H1 (cell line): ENCODE measurements at regions not wholly inside any gene's neighbourhood (a gene's known extent, or its start where the extent isn't known, plus 50 kb on each side); places are given as distances from the start of the nearest gene placed in this dataset.
A peak's percentile ranks its signal among the peaks of the same experiment; 100 is the strongest.

ENCODE experiments used
- CTCF ChIA-PET: fragments of 300-600 bp; sonication (Branson Sonifier 250); formaldehyde crosslinking; loops from one replicate; lab custom pipeline; 2021; ENCODE audit not compliant: partially characterized antibody; lab: Charles Lee
- POLR2A ChIA-PET: fragments of 300-600 bp; sonication (Branson Sonifier 250); formaldehyde crosslinking; loops from one replicate; lab custom pipeline; 2021; ENCODE audit warnings: inconsistent platforms; ENCODE audit not compliant: partially characterized antibody; lab: Charles Lee
- DNase-seq, 2 experiments: peaks; one replicate each; pipeline versions ENCODE4 v3.0.0 to v3.0.0-alpha.2; 2010 to 2022; ENCODE audit warnings: low spot score in 2 of 2, low read depth in 1 of 2, mixed read lengths in 1 of 2
- FAIRE-seq: peaks from 2 replicates; lab custom pipeline; 2011; peaks lifted over from hg19 to GRCh38; lab: Jason Lieb, UNC
- H2AFZ ChIP-seq: 2 replicates; pipeline ENCODE4 v1.8.1; 2012; ENCODE audit warnings: low read length, inconsistent platforms
- H2AK5ac ChIP-seq: 2 replicates; pipeline ENCODE4 v1.6.1; 2013; ENCODE audit warnings: low read depth, low read length
- H2BK120ac ChIP-seq: replicated peaks from 2 replicates; pipeline ENCODE3; 2013; ENCODE audit warnings: low read depth, low read length, inconsistent platforms
- H2BK12ac ChIP-seq: 2 replicates; pipeline ENCODE4 v1.6.1; 2013; ENCODE audit warnings: low read depth, low read length
- H2BK15ac ChIP-seq: 2 replicates; pipeline ENCODE4 v1.6.1; 2013; ENCODE audit warnings: low read length
- H2BK20ac ChIP-seq: 2 replicates; pipeline ENCODE4 v1.6.1; 2013; ENCODE audit warnings: low read length
- H2BK5ac ChIP-seq: 2 replicates; pipeline ENCODE4 v1.6.1; 2013; ENCODE audit warnings: low read depth, low read length
- H3K14ac ChIP-seq: 2 replicates; pipeline ENCODE4 v1.6.1; 2013; ENCODE audit warnings: inconsistent platforms; ENCODE audit not compliant: insufficient read length
- H3K18ac ChIP-seq: 2 replicates; pipeline ENCODE4 v1.6.1; 2013; ENCODE audit warnings: low read length; ENCODE audit errors: extremely low read depth
- H3K23ac ChIP-seq: 2 replicates; pipeline ENCODE4 v1.6.1; 2013; ENCODE audit warnings: inconsistent platforms; ENCODE audit not compliant: insufficient read length
- H3K23me2 ChIP-seq: 2 replicates; pipeline ENCODE4 v1.6.1; 2013; ENCODE audit warnings: low read depth, low read length
- H3K27ac ChIP-seq: 2 replicates; pipeline ENCODE4 v1.6.1; 2011; ENCODE audit warnings: low read depth, low read length, inconsistent platforms
- H3K27me3 ChIP-seq, 4 experiments: replicated peaks in 1 of 4; 1 replicate in 1 of 4; 2 replicates in 3 of 4; pipeline versions ENCODE4 v1.6.1 to v1.8.1; 2011 to 2013; ENCODE audit warnings: low read length in 3 of 4, mild to moderate bottlenecking in 3 of 4, inconsistent platforms in 2 of 4, mixed read lengths in 2 of 4, moderate library complexity in 1 of 4; ENCODE audit not compliant: control insufficient read depth in 3 of 4, insufficient read depth in 3 of 4; ENCODE audit errors: extremely low read depth in 1 of 4
- H3K36me3 ChIP-seq, 4 experiments: 2 replicates each; pipeline versions ENCODE4 v1.6.1 to v1.8.1; 2011 to 2013; ENCODE audit warnings: mild to moderate bottlenecking in 4 of 4, low read length in 3 of 4, moderate library complexity in 2 of 4, control low read depth in 1 of 4, inconsistent platforms in 1 of 4; ENCODE audit not compliant: insufficient read depth in 4 of 4, control insufficient read depth in 2 of 4
- H3K4ac ChIP-seq: replicated peaks from 2 replicates; pipeline ENCODE3; 2013; ENCODE audit warnings: low read length, low read depth, mixed read lengths, inconsistent platforms; ENCODE audit not compliant: insufficient read length
- H3K4me1 ChIP-seq, 4 experiments: replicated peaks in 1 of 4; 1 replicate in 1 of 4; 2 replicates in 3 of 4; pipeline versions ENCODE4 v1.6.1 to v1.8.1; 2011 to 2013; ENCODE audit warnings: low read length in 3 of 4, inconsistent platforms in 2 of 4, mixed read lengths in 1 of 4; ENCODE audit not compliant: insufficient read depth in 4 of 4, control insufficient read depth in 3 of 4
- H3K4me2 ChIP-seq, 2 experiments: 2 replicates each; pipeline versions ENCODE4 v1.6.1 to v1.8.1; 2011 to 2013; ENCODE audit warnings: low read depth in 2 of 2, low read length in 2 of 2, control low read depth in 1 of 2, inconsistent platforms in 1 of 2, mild to moderate bottlenecking in 1 of 2; ENCODE audit not compliant: insufficient read depth in 1 of 2
- H3K4me3 ChIP-seq, 4 experiments: fragments of 200-600, 300-600 bp in 1 of 4; sonication (generic), shearing (Covaris generic), sonication (Bioruptor Twin) in 1 of 4; 2 replicates each; pipeline versions ENCODE4 v1.5.1 to v1.8.1; 2011 to 2016; ENCODE audit warnings: low read length in 4 of 4, low read depth in 3 of 4, control low read depth in 2 of 4, inconsistent platforms in 2 of 4, mild to moderate bottlenecking in 2 of 4, mixed read lengths in 1 of 4, moderate library complexity in 1 of 4; ENCODE audit not compliant: insufficient read depth in 2 of 4; ENCODE audit errors: extremely low read depth in 1 of 4
- H3K56ac ChIP-seq: replicated peaks from 2 replicates; pipeline ENCODE3; 2013; ENCODE audit warnings: low read depth, mild to moderate bottlenecking, mixed read lengths, low read length, inconsistent platforms; ENCODE audit not compliant: insufficient read length
- H3K79me1 ChIP-seq: 2 replicates; pipeline ENCODE4 v1.6.1; 2013; ENCODE audit warnings: low read depth, low read length, control low read depth
- H3K79me2 ChIP-seq, 2 experiments: 2 replicates each; pipeline versions ENCODE4 v1.6.1 to v1.8.1; 2012 to 2013; ENCODE audit warnings: low read length in 2 of 2, mild to moderate bottlenecking in 2 of 2, inconsistent platforms in 1 of 2; ENCODE audit not compliant: insufficient read depth in 2 of 2, control insufficient read depth in 1 of 2
- H3K9ac ChIP-seq, 4 experiments: replicated peaks in 1 of 4; 1 replicate in 1 of 4; 2 replicates in 3 of 4; pipeline versions ENCODE4 v1.6.1 to v1.8.1; 2011 to 2013; ENCODE audit warnings: low read depth in 3 of 4, low read length in 3 of 4, control low read depth in 2 of 4, mild to moderate bottlenecking in 2 of 4, moderate library complexity in 2 of 4, inconsistent platforms in 1 of 4; ENCODE audit errors: extremely low read depth in 1 of 4
- H3K9me3 ChIP-seq, 2 experiments: 2 replicates each; pipeline versions ENCODE4 v1.6.1 to v1.8.1; 2012 to 2013; ENCODE audit warnings: mild to moderate bottlenecking in 2 of 2, moderate library complexity in 2 of 2, control low read depth in 1 of 2, inconsistent platforms in 1 of 2, low read depth in 1 of 2, low read length in 1 of 2, mixed read lengths in 1 of 2; ENCODE audit not compliant: insufficient read depth in 2 of 2
- H4K20me1 ChIP-seq, 2 experiments: replicated peaks in 1 of 2; 2 replicates each; pipeline versions ENCODE3 to v1.8.1; 2011 to 2013; ENCODE audit warnings: inconsistent platforms in 2 of 2, low read length in 2 of 2, mild to moderate bottlenecking in 1 of 2; ENCODE audit not compliant: insufficient read depth in 2 of 2, control insufficient read depth in 1 of 2
- H4K5ac ChIP-seq: 2 replicates; pipeline ENCODE4 v1.6.1; 2013; ENCODE audit warnings: low read length, low read depth, mixed read lengths, inconsistent platforms; ENCODE audit not compliant: insufficient read length
- H4K8ac ChIP-seq: 2 replicates; pipeline ENCODE4 v1.8.0; 2013; ENCODE audit warnings: mild to moderate bottlenecking, moderate library complexity, low read length, inconsistent platforms; ENCODE audit not compliant: insufficient read depth; ENCODE audit errors: extremely low read depth
- H4K91ac ChIP-seq: replicated peaks from 2 replicates; pipeline ENCODE3; 2013; ENCODE audit warnings: low read length, mixed read lengths, inconsistent platforms; ENCODE audit not compliant: insufficient read length
- ATF2 ChIP-seq: IDR thresholded peaks from 2 replicates; pipeline ENCODE4 v1.6.1; 2012; ENCODE audit warnings: low read length, inconsistent platforms
- EZH2 ChIP-seq: fragments of 200-600 bp; sonication (generic); IDR thresholded peaks from 2 replicates; pipeline ENCODE4 v1.7.1; 2012; ENCODE audit warnings: low read depth, mild to moderate bottlenecking, moderate library complexity, low read length, inconsistent platforms; ENCODE audit not compliant: severe bottlenecking
- MAFK ChIP-seq: IDR thresholded peaks from 2 replicates; pipeline ENCODE4 v1.6.1; 2012; ENCODE audit warnings: low read depth, mild to moderate bottlenecking, improper control_type of control experiment, low read length
- WGBS, 2 experiments: shearing (Covaris generic) in 1 of 2; methylation state at CpG; one replicate each; pipeline versions ENCODE4 v1.1.6 to v1.1.7; 2013 to 2015; ENCODE audit warnings: low lambda C conversion rate in 2 of 2, mixed read lengths in 2 of 2, inconsistent platforms in 1 of 2, low coverage in 1 of 2, missing lambda C conversion rate in 1 of 2; ENCODE audit not compliant: insufficient replicate concordance in 2 of 2, insufficient coverage in 1 of 2, insufficient read length in 1 of 2; ENCODE audit errors: extremely low coverage in 1 of 2, missing lambda C conversion rate in 1 of 2; 5-methylcytosine and 5-hydroxymethylcytosine counted together

GRCh38 chr1:94608852-94609530, 67.4 kb upstream of the F3 start:
- FAIRE-seq, result no peak
- Histone ChIP-seq H3K27ac (no peak overlapping the region), H3K23ac (no peak overlapping the region), H3K4ac (no peak overlapping the region), H3K9me3 (no peaks in the 10 kb centered on the region), H2BK15ac (no peak overlapping the region), H3K14ac (no peak overlapping the region), H3K9ac (no peak overlapping the region), H3K18ac (no peak overlapping the region), H3K79me2 (no peaks in the 10 kb centered on the region), H2BK120ac (no peak overlapping the region), H2AFZ (peak overlapping the region; percentile 64; the same call in 1 of the 2 replicates), H3K36me3 (no peaks in the 10 kb centered on the region), H4K91ac (no peak overlapping the region), H3K27me3 (no peaks in the 10 kb centered on the region), H3K4me3 (no peak overlapping the region), H3K56ac (no peak overlapping the region), H3K79me1 (no peaks in the 10 kb centered on the region), H4K5ac (no peak overlapping the region), H4K20me1 (no peaks in the 10 kb centered on the region), H2BK20ac (no peak overlapping the region; the same call in 1 of the 2 replicates), H3K23me2 (no peaks in the 10 kb centered on the region; the same call in 1 of the 2 replicates), H3K4me2 (no peak overlapping the region), H4K8ac (no peak overlapping the region), H2AK5ac (no peak overlapping the region), H2BK5ac (no peak overlapping the region), H2BK12ac (0 out of 2 replicates have a peak overlapping the region, but pooled peaks have one; percentile 14), H3K4me1 (peaks cover 0 to 5% (median 0%) of the 10 kb centered on the region in 4 experiments; a peak in 3 of 7 replicates)
- no peak for DNase-seq
- TF ChIP-seq ATF2 (no peak), MAFK (no peak), EZH2 (no peak)
- 84% methylated on average over 9 of the region's 9 CpGs; no CpG with 5 or more reads in 1 of the 2 experiments for WGBS, 2 experiments
- ChIA-PET CTCF (interaction anchor here (0.6 to 3.4 kb wide), 10 partner anchors 10 to 198 kb away, joined by 3 to 34 read pairs (median 4); no protein-coding TSS in a partner anchor), POLR2A (interaction anchor here (0.9 kb wide), 1 partner anchor 80 kb away, joined by 3 read pairs; no protein-coding TSS in a partner anchor)
